ENCODE measurements at regions not wholly inside any gene's neighbourhood (a gene's known extent, or its start where the extent isn't known, plus 50 kb on each side); places are given as distances from the start of the nearest gene placed in this dataset.

DNA sequence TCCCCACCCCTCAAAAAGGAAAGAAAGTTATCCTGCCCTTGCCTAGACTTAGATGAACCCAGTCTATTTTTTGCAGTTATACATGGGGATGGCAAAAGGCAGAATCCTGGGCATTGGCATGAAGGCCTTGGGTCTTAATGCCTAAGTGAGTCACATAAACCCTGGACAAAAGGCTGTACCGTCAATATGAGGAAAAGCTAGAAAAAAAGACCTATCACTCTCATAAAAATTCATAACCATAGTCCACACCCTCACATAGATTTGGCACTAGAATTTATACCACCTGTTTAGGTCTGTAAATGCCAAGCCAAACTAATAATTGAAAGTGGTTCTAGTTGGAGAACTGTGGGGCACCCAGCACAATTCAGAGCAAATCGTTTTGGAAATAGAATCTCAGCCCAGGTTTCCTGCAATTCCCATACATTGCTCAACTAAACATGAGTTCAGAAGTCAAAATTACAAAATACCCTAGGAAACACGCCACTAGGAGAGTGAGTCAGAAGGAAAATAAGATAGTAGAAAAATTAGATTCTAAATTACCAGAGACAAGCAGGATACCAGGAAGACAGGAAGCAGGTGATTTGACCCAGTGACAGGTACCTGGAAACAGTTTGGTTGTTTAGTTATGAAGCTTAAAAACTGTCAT lies 70.4 kb upstream of the FUCA2 start:
- DNase-seq (ENCODE audit: low read depth, low spot score) (no peak), FAIRE-seq (no peak)
- Histone ChIP-seq H2AFZ (ENCODE audit: control insufficient read depth, low read length) (no peak overlapping the region), H4K20me1 (ENCODE audit: control insufficient read depth, extremely low read depth, insufficient read depth, low read length) (no peaks in the 10 kb centered on the region), H3K9me3 (ENCODE audit: control insufficient read depth, low read depth, low read length) (no peaks in the 10 kb centered on the region), H3K4me2 (ENCODE audit: control insufficient read depth, extremely low read depth, insufficient read depth, low read depth, low read length) (no peak overlapping the region), H3K79me2 (ENCODE audit: control insufficient read depth, insufficient read depth, low read length) (no peaks in the 10 kb centered on the region), H3K9ac (ENCODE audit: control insufficient read depth, extremely low read depth, insufficient read depth, low read length) (no peak overlapping the region), H3K4me3 (ENCODE audit: control insufficient read depth in 2 of 3, extremely low read depth in 1 of 3, insufficient read depth in 2 of 3, low read depth in 1 of 3, low read length in 3 of 3) (no peak overlapping the region), H3K36me3 (ENCODE audit: control insufficient read depth in 2 of 2, extremely low read depth in 1 of 2, insufficient read depth in 2 of 2, low read length in 2 of 2) (no peaks in the 10 kb centered on the region), H3K27me3 (ENCODE audit: control insufficient read depth, extremely low read depth, insufficient read depth, low read length) (no peaks in the 10 kb centered on the region), H3K27ac (ENCODE audit: control insufficient read depth, insufficient read depth, low read length) (no peak overlapping the region), H3K9me1 (ENCODE audit: control insufficient read depth, extremely low read depth, insufficient read depth, low read length) (no peaks in the 10 kb centered on the region), H3K4me1 (ENCODE audit: control insufficient read depth, extremely low read depth, insufficient read depth, low read length) (peaks cover 7% of the 10 kb centered on the region)
- no peak for TF ChIP-seq CTCF (optimal IDR thresholded peaks at IDR 0.05 in 1 of 3, IDR thresholded peaks at IDR 0.05 in 1 of 3, conservative IDR thresholded peaks at IDR 0.05 in 1 of 3; ENCODE audit: extremely low read depth in 1 of 3, insufficient read depth in 2 of 3, low read length in 3 of 3)
- no peak for TF ChIP-seq EZH2 (IDR thresholded peaks at IDR 0.05; ENCODE audit: low read length)
- dilution Hi-C loops (cut with MboI; ENCODE audit: extremely low pct_ligation_motif_present, low sequenced_read_pairs): no loop called here

DNA sequence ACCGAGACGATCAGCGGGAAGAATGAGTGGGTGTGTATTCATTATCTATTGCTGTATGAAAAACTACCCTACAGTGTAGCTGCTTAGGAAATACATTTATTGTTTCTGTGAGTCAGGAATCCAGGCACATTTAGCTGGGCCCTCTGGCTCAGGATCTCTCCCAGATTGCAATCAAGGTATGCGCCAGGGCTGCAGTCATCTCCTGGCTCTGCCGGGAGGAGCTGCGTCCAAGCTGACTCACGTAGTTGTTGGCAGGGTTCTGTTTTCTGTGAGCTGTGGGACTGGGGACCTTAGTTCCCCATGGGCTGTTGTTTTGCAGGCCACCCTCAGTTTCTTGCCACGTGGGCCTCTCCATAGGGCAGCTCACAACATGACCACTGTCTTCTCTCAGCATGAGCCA lies 68.2 kb upstream of the FUCA2 start:
- no peaks in the 10 kb centered on the region for H3K9me3 ChIP-seq (ENCODE audit: control insufficient read depth, low read depth, low read length)
- FAIRE-seq: peak; percentile 87

More for the DNA sequence above, 68.2 kb upstream of the FUCA2 start:
- Histone ChIP-seq H3K4me2 (ENCODE audit: control insufficient read depth, extremely low read depth, insufficient read depth, low read depth, low read length) (peak overlapping the region; percentile 36), H3K36me3 (ENCODE audit: control insufficient read depth in 2 of 2, extremely low read depth in 1 of 2, insufficient read depth in 2 of 2, low read length in 2 of 2) (no peaks in the 10 kb centered on the region), H3K9ac (ENCODE audit: control insufficient read depth, extremely low read depth, insufficient read depth, low read length) (no peak overlapping the region), H3K4me3 (ENCODE audit: control insufficient read depth in 2 of 3, extremely low read depth in 1 of 3, insufficient read depth in 2 of 3, low read depth in 1 of 3, low read length in 3 of 3) (no peak overlapping the region), H3K4me1 (ENCODE audit: control insufficient read depth, extremely low read depth, insufficient read depth, low read length) (peaks cover 7% of the 10 kb centered on the region), H2AFZ (ENCODE audit: control insufficient read depth, low read length) (peak overlapping the region; percentile 37), H3K9me1 (ENCODE audit: control insufficient read depth, extremely low read depth, insufficient read depth, low read length) (no peaks in the 10 kb centered on the region), H4K20me1 (ENCODE audit: control insufficient read depth, extremely low read depth, insufficient read depth, low read length) (no peaks in the 10 kb centered on the region), H3K27me3 (ENCODE audit: control insufficient read depth, extremely low read depth, insufficient read depth, low read length) (no peaks in the 10 kb centered on the region), H3K27ac (ENCODE audit: control insufficient read depth, insufficient read depth, low read length) (no peak overlapping the region), H3K79me2 (ENCODE audit: control insufficient read depth, insufficient read depth, low read length) (no peaks in the 10 kb centered on the region)
- TF ChIP-seq CTCF (optimal IDR thresholded peaks at IDR 0.05 in 1 of 3, IDR thresholded peaks at IDR 0.05 in 1 of 3, conservative IDR thresholded peaks at IDR 0.05 in 1 of 3; ENCODE audit: extremely low read depth in 1 of 3, insufficient read depth in 2 of 3, low read length in 3 of 3): no peak
- no peak for TF ChIP-seq EZH2 (IDR thresholded peaks at IDR 0.05; ENCODE audit: low read length)
- DNase-seq (ENCODE audit: low read depth, low spot score): peak; percentile 9
- dilution Hi-C loops (cut with MboI; ENCODE audit: extremely low pct_ligation_motif_present, low sequenced_read_pairs): no loop called here

Data from keratinocyte (primary cell).